ENCODE measurements at regions not wholly inside any gene's neighbourhood (a gene's known extent, or its start where the extent isn't known, plus 50 kb on each side); places are given as distances from the start of the nearest gene placed in this dataset.
A peak's percentile ranks its signal among the peaks of the same experiment; 100 is the strongest.
"Not testable (repeated sequence)": the region's sequence is repeated elsewhere in the genome, so short reads cannot be mapped to it uniquely, and the experiment has no call there.

- DNase-seq (ENCODE audit: low spot score), result no peak
Observed at GRCh38 chr3:67064105-67064504, 66.0 kb downstream of the KBTBD8 start.

- no peak for DNase-seq (ENCODE audit: low spot score)
Observed at GRCh38 chr3:67067251-67067650, 69.1 kb downstream of the KBTBD8 start.

- DNase-seq (ENCODE audit: low spot score), result not testable (repeated sequence)
Observed at GRCh38 chr3:67072640-67073039, 74.5 kb downstream of the KBTBD8 start.

- DNase-seq (ENCODE audit: low spot score), result no peak
Observed at GRCh38 chr3:67073812-67074211, 75.7 kb downstream of the KBTBD8 start.

GRCh38 chr3:67075295-67075694 lies 77.2 kb downstream of the KBTBD8 start:
- DNase-seq (ENCODE audit: low spot score), result no peak

GRCh38 chr3:67076607-67077006 lies 78.5 kb downstream of the KBTBD8 start:
- DNase-seq (ENCODE audit: low spot score), result no peak

GRCh38 chr3:67077656-67078055 lies 79.5 kb downstream of the KBTBD8 start:
- DNase-seq (ENCODE audit: low spot score), result no peak

- no peak for DNase-seq (ENCODE audit: low spot score)
Observed at GRCh38 chr3:67082533-67083024, 84.5 kb downstream of the KBTBD8 start.

GRCh38 chr3:67083277-67083676 lies 85.2 kb downstream of the KBTBD8 start:
- no peak for DNase-seq (ENCODE audit: low spot score)

GRCh38 chr3:67087788-67088187 lies 89.7 kb downstream of the KBTBD8 start:
- DNase-seq (ENCODE audit: low spot score), result no peak

GRCh38 chr3:67090474-67090873 lies 92.4 kb downstream of the KBTBD8 start:
- no peak for DNase-seq (ENCODE audit: low spot score)

- DNase-seq (ENCODE audit: low spot score), result no peak
Observed at GRCh38 chr3:67093305-67093704, 95.2 kb downstream of the KBTBD8 start.

- no peak for DNase-seq (ENCODE audit: low spot score)
Observed at GRCh38 chr3:67094167-67094566, 96.1 kb downstream of the KBTBD8 start.

GRCh38 chr3:67094774-67095173 lies 96.7 kb downstream of the KBTBD8 start:
- peak; percentile 27 for DNase-seq (ENCODE audit: low spot score)

GRCh38 chr3:67104388-67104787 lies 106.3 kb downstream of the KBTBD8 start:
- no peak for DNase-seq (ENCODE audit: low spot score)

- DNase-seq (ENCODE audit: low spot score), result no peak
Observed at GRCh38 chr3:67106874-67107273, 108.8 kb downstream of the KBTBD8 start.

GRCh38 chr3:67109651-67110204 lies 111.6 kb downstream of the KBTBD8 start:
- peak; percentile 46 for DNase-seq (ENCODE audit: low spot score)

- peak; percentile 92 for DNase-seq (ENCODE audit: low spot score)
Observed at GRCh38 chr3:67113802-67114407, 115.8 kb downstream of the KBTBD8 start.

- no peak for DNase-seq (ENCODE audit: low spot score)
Observed at GRCh38 chr3:67118122-67118521, 120.0 kb downstream of the KBTBD8 start.

- DNase-seq (ENCODE audit: low spot score), result peak; percentile 13
Observed at GRCh38 chr3:67118635-67119034, 120.5 kb downstream of the KBTBD8 start.

GRCh38 chr3:67123914-67124313 lies 125.8 kb downstream of the KBTBD8 start:
- no peak for DNase-seq (ENCODE audit: low spot score)

GRCh38 chr3:67127254-67127653 lies 129.1 kb downstream of the KBTBD8 start:
- no peak for DNase-seq (ENCODE audit: low spot score)

GRCh38 chr3:67142432-67142831 lies 144.3 kb downstream of the KBTBD8 start:
- no peak for DNase-seq (ENCODE audit: low spot score)

GRCh38 chr3:67145738-67146137 lies 147.6 kb downstream of the KBTBD8 start:
- DNase-seq (ENCODE audit: low spot score), result no peak
